Activated CD4-positive, alpha-beta T cell treated with anti-CD3 and anti-CD28 coated beads, Interleukin-2, amount 50 U/mL, for 16 hours (primary cell): ENCODE measurements at regions not wholly inside any gene's neighbourhood (a gene's known extent, or its start where the extent isn't known, plus 50 kb on each side); places are given as distances from the start of the nearest gene placed in this dataset.
"Not testable (repeated sequence)": the region's sequence is repeated elsewhere in the genome, so short reads cannot be mapped to it uniquely, and the experiment has no call there.

ENCODE experiments used
- DNase-seq: peaks from one replicate; pipeline ENCODE4 v3.0.0-alpha.2; 2020

- DNase-seq: not testable (repeated sequence)
Measured at GRCh38 chr2:87319705-87320104, 298.1 kb upstream of the PLGLB1 start.

- not testable (repeated sequence) for DNase-seq
Measured at GRCh38 chr2:87321201-87321600, 299.6 kb upstream of the PLGLB1 start.

GRCh38 chr2:87324335-87325041, 302.8 kb upstream of the PLGLB1 start:
- peak; percentile 52 for DNase-seq

GRCh38 chr2:87325042-87325910, 303.6 kb upstream of the PLGLB1 start:
- DNase-seq: peak; percentile 73

GRCh38 chr2:87325911-87326294, 304.3 kb upstream of the PLGLB1 start:
- not testable (repeated sequence) for DNase-seq

- DNase-seq: not testable (repeated sequence)
Measured at GRCh38 chr2:87326754-87327153, 305.1 kb upstream of the PLGLB1 start.

GRCh38 chr2:87327648-87328371, 306.2 kb upstream of the PLGLB1 start:
- DNase-seq: peak; percentile 51

- not testable (repeated sequence) for DNase-seq
Measured at GRCh38 chr2:87329529-87329928, 307.9 kb upstream of the PLGLB1 start.

GRCh38 chr2:87330486-87330885, 308.8 kb upstream of the PLGLB1 start:
- not testable (repeated sequence) for DNase-seq

GRCh38 chr2:87331940-87332583, 310.4 kb upstream of the PLGLB1 start:
- DNase-seq: not testable (repeated sequence)

- peak; percentile 49 for DNase-seq
Measured at GRCh38 chr2:87334888-87335287, 313.2 kb upstream of the PLGLB1 start.

GRCh38 chr2:87338998-87339397, 317.4 kb upstream of the PLGLB1 start:
- DNase-seq: peak; percentile 45

GRCh38 chr2:87341601-87342014, 320.0 kb upstream of the PLGLB1 start:
- peak; percentile 75 for DNase-seq

GRCh38 chr2:87342175-87342574, 320.5 kb upstream of the PLGLB1 start:
- not testable (repeated sequence) for DNase-seq

- not testable (repeated sequence) for DNase-seq
Measured at GRCh38 chr2:87343347-87343746, 321.7 kb upstream of the PLGLB1 start.

- DNase-seq: not testable (repeated sequence)
Measured at GRCh38 chr2:87345283-87345682, 323.6 kb upstream of the PLGLB1 start.

GRCh38 chr2:87348556-87348955, 326.9 kb upstream of the PLGLB1 start:
- not testable (repeated sequence) for DNase-seq

GRCh38 chr2:87349006-87349405, 327.4 kb upstream of the PLGLB1 start:
- DNase-seq: not testable (repeated sequence)

- DNase-seq: not testable (repeated sequence)
Measured at GRCh38 chr2:87352178-87352934, 330.7 kb upstream of the PLGLB1 start.

- DNase-seq: not testable (repeated sequence)
Measured at GRCh38 chr2:87353408-87353807, 331.8 kb upstream of the PLGLB1 start.

- DNase-seq: not testable (repeated sequence)
Measured at GRCh38 chr2:87354102-87354501, 332.5 kb upstream of the PLGLB1 start.

GRCh38 chr2:87360250-87360649, 338.6 kb upstream of the PLGLB1 start:
- DNase-seq: not testable (repeated sequence)
